HG03159 (cell line): ENCODE measurements at regions not wholly inside any gene's neighbourhood (a gene's known extent, or its start where the extent isn't known, plus 50 kb on each side); places are given as distances from the start of the nearest gene placed in this dataset.

Experiments used
- ATAC-seq: cut with Tn5 transposase; IDR thresholded peaks from one replicate; pipeline ENCODE4 v1.9.1; 2021; ENCODE audit warnings: mild to moderate bottlenecking, moderate library complexity; ENCODE audit not compliant: unreplicated experiment

DNA sequence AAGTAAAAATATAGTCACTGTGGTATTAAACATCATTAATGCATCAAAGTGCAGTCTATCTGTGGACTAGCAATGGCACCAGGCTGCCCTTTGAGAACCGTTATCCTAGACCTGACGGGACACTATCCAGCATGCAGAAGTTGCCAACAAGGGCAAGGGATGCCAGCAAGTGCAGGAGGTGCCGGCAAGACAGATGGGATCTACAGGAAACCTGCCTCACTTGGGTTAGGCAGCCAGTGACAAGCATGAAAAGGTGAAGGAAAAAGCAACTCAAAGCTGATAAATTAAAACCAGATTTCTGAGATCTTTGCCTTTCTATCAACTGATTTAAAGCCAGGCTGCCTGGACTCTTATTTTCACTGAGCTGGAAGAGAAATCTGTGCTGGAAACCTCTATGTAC, 315.2 kb upstream of the PDE4D start:
- no peak for ATAC-seq

DNA sequence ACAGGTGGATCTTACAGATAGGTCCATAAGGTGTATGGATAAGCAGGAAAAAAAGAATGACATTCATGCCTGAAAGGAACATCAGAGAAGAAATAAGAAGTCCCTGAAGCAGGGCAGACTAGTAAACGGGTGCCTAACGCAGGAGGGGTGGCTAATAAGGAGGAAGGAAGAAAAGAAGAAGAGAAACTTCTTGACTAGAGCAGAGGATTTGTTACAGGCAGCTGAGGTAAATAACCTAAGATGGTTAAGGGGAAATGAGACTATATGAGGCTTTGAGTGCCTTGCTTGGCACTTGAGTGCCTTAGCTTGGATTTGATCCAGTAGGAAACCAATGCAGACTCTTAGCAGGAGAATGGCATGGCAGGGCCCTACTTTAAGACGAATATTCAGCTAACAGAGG, 313.5 kb upstream of the PDE4D start:
- peak; percentile 97 for ATAC-seq

GRCh38 chr5:60206234-60206633, 312.7 kb upstream of the PDE4D start:
- no peak for ATAC-seq

GRCh38 chr5:60205071-60205470, 311.5 kb upstream of the PDE4D start:
- no peak for ATAC-seq

- ATAC-seq = no peak
Measured at GRCh38 chr5:60196385-60197113, 303.0 kb upstream of the PDE4D start.

- no peak for ATAC-seq
Measured at GRCh38 chr5:60195551-60195950, 302.0 kb upstream of the PDE4D start.

GRCh38 chr5:60195083-60195482, 301.6 kb upstream of the PDE4D start:
- ATAC-seq = no peak

DNA sequence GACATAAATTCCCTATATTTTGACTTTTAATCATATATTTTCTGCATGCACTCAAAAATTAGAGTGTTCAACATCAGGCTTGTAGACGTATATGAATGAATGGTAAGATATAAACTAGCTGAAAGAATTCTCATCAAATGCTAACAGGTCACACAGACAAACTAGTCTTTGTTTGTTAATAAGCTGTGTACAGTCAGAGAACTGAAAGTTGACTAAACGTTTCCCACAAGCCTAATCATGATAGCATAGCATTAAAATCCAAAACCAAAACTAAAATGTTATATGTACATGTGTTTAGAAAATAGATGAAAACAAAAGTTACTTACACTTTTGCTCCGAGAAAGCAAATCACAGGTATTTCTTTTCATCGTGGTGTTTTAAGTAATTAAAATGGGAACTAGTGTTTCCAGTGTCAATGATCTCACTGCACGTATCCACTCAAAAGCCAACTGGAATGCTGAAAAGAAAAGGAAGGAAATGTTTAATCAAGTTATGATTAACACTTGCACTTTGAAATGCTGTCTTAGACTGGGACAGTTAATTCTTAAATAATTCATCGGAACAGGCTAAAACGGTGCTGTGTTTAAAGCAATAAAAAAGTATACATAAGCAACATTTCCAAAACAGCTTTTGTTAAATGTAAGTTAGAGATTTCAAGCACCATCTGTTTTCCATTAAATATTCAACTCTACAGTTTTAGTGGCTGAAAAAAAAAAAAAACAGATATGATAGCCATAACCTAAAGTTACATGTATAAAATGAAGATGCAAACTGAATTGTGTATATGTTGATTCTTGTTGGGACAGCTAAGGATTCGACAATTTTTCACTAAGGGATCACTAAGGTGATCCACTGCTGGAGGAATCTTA, 291.9 kb upstream of the PDE4D start:
- ATAC-seq = no peak

DNA sequence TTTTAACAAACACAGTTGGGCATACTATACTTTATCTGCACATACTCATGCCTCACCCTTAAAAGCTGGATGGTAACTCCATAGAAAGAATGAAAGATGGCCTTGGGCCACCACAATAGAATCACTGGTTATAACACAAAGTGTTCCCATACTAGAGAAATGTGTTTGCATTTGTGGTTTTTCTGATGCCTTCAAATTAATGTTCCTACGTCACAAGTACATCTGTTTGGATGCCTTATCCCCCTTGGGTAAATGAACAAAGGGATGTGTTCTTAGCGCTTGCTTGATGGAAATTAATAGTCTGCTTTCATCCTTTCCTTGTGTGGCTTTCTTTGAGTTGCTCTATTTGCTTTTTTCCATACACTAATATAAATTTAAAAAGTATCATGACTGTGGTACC, 291.1 kb upstream of the PDE4D start:
- no peak for ATAC-seq

- ATAC-seq = no peak
Measured at GRCh38 chr5:60183881-60184280, 290.4 kb upstream of the PDE4D start.

GRCh38 chr5:60178101-60178500, 284.6 kb upstream of the PDE4D start:
- no peak for ATAC-seq

DNA sequence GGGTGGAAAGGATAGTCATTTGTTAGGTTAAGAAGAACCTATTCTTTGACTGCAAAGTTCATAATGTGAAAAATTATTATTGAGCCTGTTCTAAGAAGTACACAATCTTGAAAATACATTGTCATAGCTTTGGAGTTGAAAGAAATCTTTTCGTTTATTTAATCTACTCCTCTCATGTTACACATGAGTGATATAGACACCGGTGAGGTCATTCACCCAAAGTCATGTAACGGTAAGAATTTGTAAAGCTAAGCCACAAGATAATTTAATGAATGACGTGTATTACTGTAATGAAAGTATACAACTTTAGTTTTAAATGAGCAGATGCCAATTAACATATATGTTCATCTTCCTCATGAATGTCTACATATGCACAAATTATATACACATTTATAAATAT, 284.1 kb upstream of the PDE4D start:
- ATAC-seq = no peak

- ATAC-seq = no peak
Measured at GRCh38 chr5:60173667-60174066, 280.1 kb upstream of the PDE4D start.

GRCh38 chr5:60163762-60164161, 270.2 kb upstream of the PDE4D start:
- ATAC-seq = no peak

- no peak for ATAC-seq
Measured at GRCh38 chr5:60162441-60162840, 268.9 kb upstream of the PDE4D start.

- peak; percentile 90 for ATAC-seq
Measured at GRCh38 chr5:60161340-60161934, 267.9 kb upstream of the PDE4D start.

DNA sequence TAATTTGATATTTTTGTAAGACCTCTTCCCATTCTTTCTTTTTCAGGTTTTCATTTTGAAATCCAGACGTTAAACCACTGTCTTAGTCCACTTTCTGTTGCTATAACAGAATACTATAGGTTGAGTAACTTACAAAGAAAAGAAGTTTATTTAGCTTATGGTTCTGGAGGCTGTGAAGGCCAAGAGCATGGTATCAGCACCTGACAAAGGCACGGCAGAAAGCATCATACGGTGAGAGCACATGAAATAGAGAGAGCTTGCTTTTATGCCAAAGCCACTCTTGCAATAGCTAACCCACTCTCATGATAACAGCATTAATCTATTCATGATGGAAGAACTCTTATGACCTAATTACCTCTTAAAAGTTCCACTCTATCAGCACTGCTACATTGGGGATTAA, 255.6 kb upstream of the PDE4D start:
- ATAC-seq = no peak

DNA sequence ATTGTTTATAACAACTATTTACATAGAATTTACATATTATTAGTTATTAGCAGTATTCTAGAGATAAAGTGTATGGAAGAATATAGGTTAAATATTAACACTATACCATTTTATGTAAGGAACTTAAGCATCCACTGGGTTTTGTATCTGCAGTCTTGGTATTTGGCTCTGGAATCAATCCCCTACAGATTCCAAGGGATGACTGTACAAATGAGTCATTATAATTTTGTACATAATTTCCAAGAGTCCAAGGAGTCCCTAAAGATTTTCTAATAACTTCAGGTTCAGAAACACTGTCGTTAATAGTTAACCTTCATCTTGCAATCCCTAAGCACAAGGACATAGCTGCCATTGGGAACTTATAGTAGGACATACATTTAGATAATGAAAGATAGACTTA, 254.8 kb upstream of the PDE4D start:
- no peak for ATAC-seq

- no peak for ATAC-seq
Measured at GRCh38 chr5:60147791-60148190, 254.3 kb upstream of the PDE4D start.

DNA sequence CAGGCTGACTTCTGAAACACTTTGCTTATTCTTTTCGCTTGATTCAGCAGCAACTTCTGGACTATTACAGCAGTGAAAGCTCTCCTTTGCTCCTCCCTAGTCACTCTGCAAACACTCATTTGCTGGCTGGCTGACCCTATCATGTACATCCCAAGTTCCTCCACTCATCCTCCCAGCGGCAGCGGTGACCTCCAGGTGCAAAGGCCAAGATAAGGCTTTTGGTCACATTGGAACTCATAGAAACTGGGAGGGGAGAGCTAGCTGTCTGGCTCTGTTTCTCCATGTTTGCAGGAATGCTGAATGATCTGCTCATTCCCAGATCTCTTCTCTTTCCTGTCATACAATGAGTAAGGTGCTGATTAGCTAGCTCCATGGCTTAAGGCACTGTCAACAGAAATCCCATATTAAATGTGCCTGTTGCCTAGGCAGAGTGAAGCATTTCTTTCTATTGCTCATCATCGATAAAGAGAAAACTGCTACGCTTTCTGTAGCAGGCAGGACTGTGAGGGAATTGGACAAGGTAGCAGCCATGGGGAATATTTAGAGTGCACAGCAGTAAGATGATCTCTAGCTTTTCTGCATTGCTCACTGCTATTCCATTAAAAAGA, 250.5 kb upstream of the PDE4D start:
- no peak for ATAC-seq

- ATAC-seq = no peak
Measured at GRCh38 chr5:60141119-60141518, 247.6 kb upstream of the PDE4D start.

DNA sequence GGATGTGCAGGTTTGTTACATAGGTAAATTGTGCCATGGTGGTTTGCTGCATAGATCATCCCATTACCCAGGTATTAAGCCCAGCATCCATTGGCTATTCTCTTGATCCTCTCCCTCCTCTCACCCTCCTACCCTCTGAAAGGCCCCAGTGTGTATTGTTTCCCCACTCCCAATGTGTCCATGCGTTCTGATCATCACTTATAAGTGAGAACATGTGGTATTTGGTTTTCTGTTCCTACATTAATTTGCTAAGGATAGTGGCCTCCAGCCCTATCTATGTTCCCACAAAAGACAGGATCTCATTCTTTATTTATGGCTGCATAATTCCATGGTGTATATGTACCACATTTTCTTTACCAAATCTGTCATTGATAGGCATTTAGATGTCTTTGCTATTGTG, 243.3 kb upstream of the PDE4D start:
- ATAC-seq = no peak
